ENCODE measurements at regions not wholly inside any gene's neighbourhood (a gene's known extent, or its start where the extent isn't known, plus 50 kb on each side); places are given as distances from the start of the nearest gene placed in this dataset.
A peak's percentile ranks its signal among the peaks of the same experiment; 100 is the strongest.

- no peak for DNase-seq
These were observed 61.2 kb upstream of the BHLHE23 start for GRCh38 chr20:63067721-63068560.

GRCh38 chr20:63067266-63067635 is 60.5 kb upstream of the BHLHE23 start:
- DNase-seq: no peak

- DNase-seq: no peak
These were observed 59.9 kb upstream of the BHLHE23 start for GRCh38 chr20:63066506-63067265.

- no peak for DNase-seq
These were observed 59.1 kb upstream of the BHLHE23 start for GRCh38 chr20:63065911-63066310.

GRCh38 chr20:63064745-63065711 is 58.3 kb upstream of the BHLHE23 start:
- no peak for DNase-seq

GRCh38 chr20:63064310-63064709 is 57.5 kb upstream of the BHLHE23 start:
- DNase-seq: no peak

GRCh38 chr20:63062188-63063140 is 55.7 kb upstream of the BHLHE23 start:
- no peak for DNase-seq

- DNase-seq: no peak
These were observed 55.0 kb upstream of the BHLHE23 start for GRCh38 chr20:63061771-63062100.

GRCh38 chr20:63061051-63061770 is 54.4 kb upstream of the BHLHE23 start:
- DNase-seq: no peak

GRCh38 chr20:63060057-63060991 is 53.6 kb upstream of the BHLHE23 start:
- no peak for DNase-seq

- DNase-seq: no peak
These were observed 52.9 kb upstream of the BHLHE23 start for GRCh38 chr20:63059684-63060056.

- DNase-seq: no peak
These were observed 52.1 kb upstream of the BHLHE23 start for GRCh38 chr20:63058696-63059335.

GRCh38 chr20:63057171-63058117 is 50.7 kb upstream of the BHLHE23 start:
- DNase-seq: no peak

GRCh38 chr20:63056236-63057170 is 49.7 kb upstream of the BHLHE23 start:
- DNase-seq: peak; percentile 18
